RWPE2 (cell line): ENCODE measurements at regions not wholly inside any gene's neighbourhood (a gene's known extent, or its start where the extent isn't known, plus 50 kb on each side); places are given as distances from the start of the nearest gene placed in this dataset.

Experiments used
- ATAC-seq: fragments of 200-7000 bp; cut with Tn5 transposase; 3 replicates; pipeline ENCODE4 v1.9.1; 2021; ENCODE audit warnings: low read depth
- DNase-seq: peaks from one replicate; pipeline ENCODE4 v3.0.0-alpha.2; 2020; ENCODE audit warnings: low spot score
- H3K27ac ChIP-seq: fragments of 450-650 bp; 2 replicates; pipeline ENCODE4 v1.5.1; 2017; ENCODE audit warnings: mild to moderate bottlenecking; ENCODE audit not compliant: poor library complexity, severe bottlenecking
- H3K27me3 ChIP-seq: fragments of 250-450 bp; sonication (Bioruptor Pico); 2 replicates; pipeline ENCODE4 v1.5.1; 2021; ENCODE audit warnings: mild to moderate bottlenecking, moderate library complexity; ENCODE audit not compliant: insufficient read depth, poor library complexity, severe bottlenecking
- H3K36me3 ChIP-seq: fragments of 250-450 bp; sonication (Bioruptor Pico); 2 replicates; pipeline ENCODE4 v1.5.1; 2020; ENCODE audit warnings: low read depth, mild to moderate bottlenecking, moderate library complexity
- H3K4me1 ChIP-seq: fragments of 250-450 bp; sonication (Bioruptor Pico); 2 replicates; pipeline ENCODE4 v1.5.1; 2021; ENCODE audit warnings: mild to moderate bottlenecking, moderate library complexity; ENCODE audit not compliant: insufficient read depth, poor library complexity, severe bottlenecking
- H3K4me3 ChIP-seq: fragments of 250-450 bp; sonication (Bioruptor Pico); 2 replicates; pipeline ENCODE4 v1.5.1; 2021; ENCODE audit warnings: mild to moderate bottlenecking, moderate library complexity; ENCODE audit not compliant: severe bottlenecking
- H3K9me3 ChIP-seq: fragments of 250-450 bp; sonication (Bioruptor Pico); 2 replicates; pipeline ENCODE4 v1.5.1; 2021; ENCODE audit warnings: mild to moderate bottlenecking, moderate library complexity; ENCODE audit not compliant: severe bottlenecking
- CTCF ChIP-seq: fragments of 450-650 bp; IDR thresholded peaks from one replicate; pipeline ENCODE4 v1.5.1; 2017; ENCODE audit warnings: mild to moderate bottlenecking, moderate library complexity; ENCODE audit not compliant: poor library complexity, severe bottlenecking

GRCh38 chr2:120525056-120526046 lies 179.4 kb downstream of the INHBB start:
- no peak overlapping the region for H3K27ac ChIP-seq
- no peak for TF ChIP-seq CTCF
- no peak for DNase-seq

GRCh38 chr2:120526047-120526562 lies 180.2 kb downstream of the INHBB start:
- Histone ChIP-seq H3K36me3 (no peaks in the 10 kb centered on the region), H3K27ac (no peak overlapping the region), H3K27me3 (no peaks in the 10 kb centered on the region), H3K9me3 (no peaks in the 10 kb centered on the region), H3K4me1 (no peaks in the 10 kb centered on the region), H3K4me3 (no peak overlapping the region)
- TF ChIP-seq CTCF = no peak
- ATAC-seq (no peak), DNase-seq (no peak)

More at GRCh38 chr2:120525056-120526046, 179.4 kb downstream of the INHBB start:
- Histone ChIP-seq H3K27me3 (no peaks in the 10 kb centered on the region), H3K4me3 (no peak overlapping the region), H3K36me3 (no peaks in the 10 kb centered on the region), H3K4me1 (no peaks in the 10 kb centered on the region), H3K9me3 (no peaks in the 10 kb centered on the region)
- ATAC-seq = peak; percentile 41; the same call in 1 of the 3 replicates

- Histone ChIP-seq H3K36me3 (no peaks in the 10 kb centered on the region), H3K27ac (no peak overlapping the region), H3K27me3 (no peaks in the 10 kb centered on the region), H3K4me3 (no peak overlapping the region), H3K4me1 (no peaks in the 10 kb centered on the region), H3K9me3 (no peaks in the 10 kb centered on the region)
- ATAC-seq (no peak), DNase-seq (no peak)
- TF ChIP-seq CTCF = no peak
Observed at GRCh38 chr2:120526997-120527945, 181.3 kb downstream of the INHBB start.

GRCh38 chr2:120528051-120528692 lies 182.2 kb downstream of the INHBB start:
- Histone ChIP-seq H3K4me3 (no peak overlapping the region), H3K9me3 (no peaks in the 10 kb centered on the region), H3K4me1 (no peaks in the 10 kb centered on the region), H3K27ac (no peak overlapping the region), H3K27me3 (no peaks in the 10 kb centered on the region), H3K36me3 (no peaks in the 10 kb centered on the region)
- no peak for DNase-seq
- TF ChIP-seq CTCF = no peak
- ATAC-seq = no peak
